Thyroid gland (tissue), 4 donors: ENCODE measurements at regions not wholly inside any gene's neighbourhood (a gene's known extent, or its start where the extent isn't known, plus 50 kb on each side); places are given as distances from the start of the nearest gene placed in this dataset.

Source experiments
- CTCF ChIP-seq, 6 experiments: fragments of 200-600 bp in 3 of 6; fragments of 450-650 bp in 3 of 6; sonication (generic) in 3 of 6; IDR thresholded peaks; one replicate each; pipeline ENCODE4 v1.5.1; 2016 to 2019; ENCODE audit warnings: antibody characterized with exemption in 6 of 6, mild to moderate bottlenecking in 2 of 6, inconsistent platforms in 1 of 6, moderate library complexity in 1 of 6
- POLR2A ChIP-seq, 2 donors: fragments of 450-650 bp; IDR thresholded peaks; one replicate each; pipeline ENCODE4 v1.6.1; 2017; ENCODE audit warnings: antibody characterized with exemption in 2 of 2, mild to moderate bottlenecking in 2 of 2, moderate library complexity in 1 of 2

GRCh38 chr7:17700138-17700537 lies 240.2 kb downstream of the SNX13 start:
- no peak for TF ChIP-seq CTCF (IDR thresholded peaks at IDR 0.05)
- no peak for TF ChIP-seq POLR2A (IDR thresholded peaks at IDR 0.05)
